HG03565 (cell line): ENCODE measurements at regions not wholly inside any gene's neighbourhood (a gene's known extent, or its start where the extent isn't known, plus 50 kb on each side); places are given as distances from the start of the nearest gene placed in this dataset.

Experiments used
- ATAC-seq: cut with Tn5 transposase; IDR thresholded peaks from one replicate; pipeline ENCODE4 v1.9.1; 2021; ENCODE audit warnings: mild to moderate bottlenecking, moderate library complexity; ENCODE audit not compliant: unreplicated experiment

DNA sequence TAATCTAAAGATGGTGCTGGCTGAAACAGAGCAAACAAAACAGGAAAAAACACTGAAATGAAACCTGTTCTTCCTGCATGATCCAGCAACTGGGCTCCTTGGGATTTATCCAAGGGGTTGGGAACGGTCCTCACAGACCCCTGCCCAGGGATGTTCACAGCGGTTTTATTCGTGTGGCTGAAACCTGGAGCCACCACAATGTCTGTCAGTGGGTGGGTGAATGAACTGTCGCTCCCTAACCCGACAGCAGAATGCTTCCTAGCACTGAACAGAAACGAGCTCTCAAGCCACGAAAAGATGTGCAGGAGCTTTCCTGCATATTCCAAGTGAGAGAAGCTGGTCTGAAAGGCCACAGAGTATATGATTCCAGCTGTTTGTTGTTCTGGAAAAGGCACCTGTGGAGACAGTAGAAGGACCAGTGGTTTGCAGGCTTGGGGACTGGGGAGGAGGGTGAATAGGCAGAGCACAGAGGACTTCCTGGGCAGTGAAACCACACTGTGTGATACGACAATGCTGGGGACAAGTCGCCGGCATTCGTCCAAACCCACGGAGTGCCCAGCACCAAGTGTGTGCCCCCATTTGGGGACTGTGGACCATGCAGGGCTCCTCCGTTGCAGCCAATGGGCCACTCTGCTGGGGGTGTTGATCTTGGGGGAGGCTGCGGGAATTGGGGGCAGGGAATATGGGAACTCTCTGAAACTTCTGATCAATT is 73.9 kb downstream of the TEX29 start:
- no peak for ATAC-seq

- ATAC-seq: no peak
Measured at GRCh38 chr13:111395511-111396393, 75.3 kb downstream of the TEX29 start.

GRCh38 chr13:111396457-111396856 is 76.0 kb downstream of the TEX29 start:
- ATAC-seq: no peak

GRCh38 chr13:111397202-111397880 is 76.9 kb downstream of the TEX29 start:
- ATAC-seq: no peak

- no peak for ATAC-seq
Measured at GRCh38 chr13:111398196-111398595, 77.8 kb downstream of the TEX29 start.

DNA sequence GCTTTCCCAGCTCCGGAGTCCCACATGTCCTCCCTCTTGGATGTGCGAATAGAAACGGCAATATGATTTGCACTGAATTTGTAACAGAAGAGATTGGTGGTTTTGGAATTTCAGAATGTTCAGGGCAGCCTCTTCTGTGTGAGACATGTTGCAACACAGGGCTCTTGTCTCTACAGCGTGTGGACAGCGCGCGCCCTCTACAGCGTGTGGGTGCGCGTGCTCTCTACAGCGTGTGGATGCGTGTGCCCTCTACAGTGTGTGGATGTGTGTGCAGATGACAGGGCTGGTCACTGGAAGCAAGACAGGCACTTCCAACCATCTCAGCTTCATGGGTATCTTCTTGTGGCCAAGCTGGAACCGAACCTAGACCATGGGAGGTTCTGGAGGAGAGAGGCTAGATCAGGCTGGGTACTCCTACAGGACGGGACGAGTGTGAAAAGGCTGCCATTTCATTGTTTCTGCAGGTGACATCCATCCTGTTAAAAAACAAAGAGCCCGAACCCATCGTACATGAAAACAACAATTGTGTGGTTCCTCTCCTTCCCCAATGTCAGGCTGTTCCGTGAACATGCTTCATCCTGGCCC is 78.4 kb downstream of the TEX29 start:
- no peak for ATAC-seq

- ATAC-seq: no peak
Measured at GRCh38 chr13:111399334-111399733, 78.9 kb downstream of the TEX29 start.

DNA sequence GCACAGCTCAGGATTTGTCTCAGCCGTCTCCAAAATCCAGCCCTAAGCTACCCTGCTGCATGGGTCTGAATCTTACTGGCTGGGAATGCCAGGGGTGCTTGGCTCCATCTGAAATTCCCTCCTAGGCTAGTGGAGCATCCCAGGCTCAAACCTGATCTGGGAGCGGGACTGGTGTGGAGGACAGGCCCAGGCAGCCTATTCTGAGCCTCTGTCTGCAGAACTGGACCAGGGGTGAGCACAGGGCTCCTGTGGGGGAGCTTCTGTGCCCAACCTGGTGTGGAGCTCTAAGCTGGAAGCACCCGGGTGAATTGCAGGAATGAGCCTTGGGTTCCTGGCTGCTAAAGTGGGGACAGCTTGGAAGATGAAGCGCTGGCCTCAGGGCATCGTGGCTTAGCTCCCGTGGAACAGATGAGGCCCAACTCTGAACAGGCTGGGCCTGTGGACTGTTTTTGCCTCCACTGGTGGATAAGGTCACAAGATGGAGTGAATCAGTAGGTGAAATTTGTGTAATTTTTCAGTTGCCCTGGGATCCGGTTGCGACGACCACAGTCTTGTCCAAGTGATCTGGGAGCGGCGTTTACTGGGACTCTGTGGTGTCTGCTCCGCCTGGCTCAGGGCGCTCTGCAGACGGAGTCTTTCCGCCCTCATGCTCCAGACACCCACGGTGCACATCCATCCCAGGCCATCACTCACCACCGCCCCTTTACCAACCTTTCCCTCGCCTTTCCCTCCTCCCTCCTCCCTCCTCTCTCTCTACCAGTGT is 79.5 kb downstream of the TEX29 start:
- ATAC-seq: no peak

- no peak for ATAC-seq
Measured at GRCh38 chr13:111401151-111401550, 80.7 kb downstream of the TEX29 start.

DNA sequence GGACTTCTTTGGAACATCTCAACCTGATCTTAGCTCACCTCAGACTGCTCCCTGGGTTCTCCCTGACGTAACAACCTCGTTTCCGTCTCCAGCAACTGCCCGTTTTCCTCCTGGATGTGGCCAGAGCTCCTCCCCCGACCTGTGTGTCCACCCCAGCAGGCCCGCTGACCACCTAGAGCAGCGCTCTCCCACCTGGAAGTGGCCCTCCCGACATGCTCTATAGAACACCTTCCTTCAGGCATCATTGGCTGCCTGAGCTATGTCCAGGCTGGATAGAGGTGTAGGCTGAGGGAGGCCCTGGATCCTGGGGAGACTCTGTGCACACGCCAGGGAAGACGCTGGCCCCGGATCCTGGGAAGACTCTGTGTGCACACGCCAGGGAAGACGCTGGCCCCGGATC is 81.3 kb downstream of the TEX29 start:
- no peak for ATAC-seq

GRCh38 chr13:111402441-111402840 is 82.0 kb downstream of the TEX29 start:
- ATAC-seq: no peak

GRCh38 chr13:111403266-111403665 is 82.8 kb downstream of the TEX29 start:
- no peak for ATAC-seq

- ATAC-seq: no peak
Measured at GRCh38 chr13:111404746-111405145, 84.3 kb downstream of the TEX29 start.

DNA sequence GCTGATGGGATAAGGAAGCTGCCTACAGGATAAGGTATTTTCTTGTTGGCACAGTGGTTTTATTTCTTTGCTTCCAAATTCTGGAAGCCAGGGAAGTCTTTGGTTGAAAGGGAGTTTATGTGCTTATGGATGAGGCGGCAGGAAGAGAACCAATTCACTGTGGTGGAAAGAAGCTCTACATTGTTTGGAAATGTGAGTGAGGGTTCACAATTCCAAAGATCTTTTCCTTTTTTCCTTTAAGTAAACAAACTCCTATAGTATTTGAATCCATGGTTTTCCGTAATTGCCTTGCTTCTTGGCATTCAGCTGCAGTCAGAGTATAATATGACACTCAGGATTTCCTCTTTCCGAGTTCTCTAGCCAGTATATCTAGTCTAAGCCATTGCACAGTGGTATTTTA is 86.2 kb downstream of the TEX29 start:
- ATAC-seq: no peak

GRCh38 chr13:111407381-111408131 is 87.1 kb downstream of the TEX29 start:
- no peak for ATAC-seq

DNA sequence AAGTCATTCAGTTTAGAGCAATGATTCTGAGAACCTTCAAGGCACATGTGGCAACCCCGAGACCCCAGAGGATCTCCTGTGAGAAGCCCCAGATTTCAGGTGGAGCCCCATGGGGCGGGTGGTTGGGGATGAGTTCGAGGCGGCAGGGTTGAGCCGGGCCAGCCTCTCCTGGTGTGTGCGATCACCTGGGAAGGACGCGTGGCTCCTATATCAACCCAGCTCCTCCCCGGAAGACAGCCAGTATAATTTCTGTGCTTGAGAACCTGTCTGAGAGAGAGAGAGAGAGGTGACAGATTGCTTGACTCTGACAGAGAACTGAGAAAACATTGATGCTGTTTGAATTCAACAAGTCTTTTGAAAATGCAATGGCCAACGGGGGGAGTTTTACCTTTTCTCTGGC is 89.0 kb downstream of the TEX29 start:
- no peak for ATAC-seq

GRCh38 chr13:111410232-111411021 is 90.0 kb downstream of the TEX29 start:
- ATAC-seq: no peak

DNA sequence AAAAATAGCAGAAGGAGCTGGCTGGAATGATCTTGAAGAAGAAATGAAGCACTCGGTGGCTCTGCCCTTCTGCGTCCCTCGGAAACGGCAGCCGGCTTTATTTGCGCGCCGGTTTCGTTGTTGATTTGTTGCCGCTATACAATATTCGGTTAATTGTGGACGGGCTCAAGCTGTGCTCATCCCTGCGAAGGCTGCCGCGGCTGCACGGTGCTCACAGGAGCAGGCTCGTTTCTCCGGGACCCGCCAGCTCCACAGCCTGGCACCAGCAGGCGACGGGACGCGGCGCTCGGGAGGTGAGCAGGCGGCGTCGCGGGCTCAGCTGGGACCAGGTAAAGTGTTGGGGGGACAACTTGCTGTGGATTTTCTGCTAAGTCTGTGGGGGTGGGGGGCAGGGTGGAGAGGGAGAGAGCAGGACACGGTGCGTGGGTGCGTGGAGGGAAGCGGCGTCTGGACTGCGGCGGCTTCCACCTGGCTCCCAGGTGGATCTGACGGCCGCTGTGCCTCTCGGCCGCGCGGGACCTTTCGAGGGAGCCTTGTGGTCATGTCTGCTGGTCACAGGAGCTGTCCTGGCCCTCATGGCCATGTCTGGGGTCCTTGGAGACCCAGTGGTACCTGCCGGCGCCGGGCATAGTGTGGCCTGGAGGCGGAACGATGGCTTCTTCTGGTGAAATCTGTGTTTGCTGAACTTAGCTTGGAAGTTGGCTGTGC is 90.9 kb downstream of the TEX29 start:
- ATAC-seq: no peak
